Left lung (tissue), 4 donors: ENCODE measurements at regions not wholly inside any gene's neighbourhood (a gene's known extent, or its start where the extent isn't known, plus 50 kb on each side); places are given as distances from the start of the nearest gene placed in this dataset.

Experiments used
- ATAC-seq: fragments of 200-7000 bp; cut with Tn5 transposase; one replicate; pipeline ENCODE4 v1.9.1; 2020; ENCODE audit warnings: moderate library complexity
- DNase-seq, 4 donors: peaks; one replicate each; pipeline ENCODE4 v3.0.0-alpha.2; 2013 to 2020
- H3K27ac ChIP-seq, 2 donors: fragments of 200-600 bp; sonication (generic) in 1 of 2; one replicate each; pipeline versions ENCODE4 v1.5.0 to v1.8.0; 2020 to 2021
- H3K27me3 ChIP-seq, 2 donors: fragments of 200-600 bp; sonication (generic) in 1 of 2; one replicate each; pipeline versions ENCODE4 v1.5.0 to v1.8.0; 2020 to 2021
- H3K36me3 ChIP-seq, 2 donors: fragments of 200-600 bp; sonication (generic) in 1 of 2; one replicate each; pipeline versions ENCODE4 v1.5.0 to v1.8.0; 2020 to 2021
- H3K4me1 ChIP-seq, 2 donors: fragments of 200-600 bp; one replicate each; pipeline ENCODE4 v1.8.0; 2021
- H3K4me3 ChIP-seq, 2 donors: fragments of 200-600 bp; sonication (generic) in 1 of 2; one replicate each; pipeline versions ENCODE4 v1.5.0 to v1.8.0; 2020 to 2021; ENCODE audit warnings: mild to moderate bottlenecking in 1 of 2
- H3K9me3 ChIP-seq, 2 donors: fragments of 200-600 bp; sonication (generic) in 1 of 2; one replicate each; pipeline versions ENCODE4 v1.5.0 to v1.8.0; 2020 to 2021
- CTCF ChIP-seq, 2 donors: fragments of 200-600 bp; sonication (generic) in 1 of 2; IDR thresholded peaks; one replicate each; pipeline versions ENCODE4 v1.5.0 to v1.8.0; 2021; ENCODE audit warnings: antibody characterized with exemption in 2 of 2
- intact Hi-C, 2 donors: fragments of 100-400 bp; cut with DNase I; formaldehyde crosslinking; loops; one replicate each; pipeline versions ENCODE4 v1.11.2 to v1.14.2; 2022
- donor health status: DM: no; HTN: yes; CAD: no.
- donor health status: DM: no; HTN: no; CAD: no.

GRCh38 chr2:184026961-184027360 lies 571.4 kb upstream of the ZNF804A start:
- no peak for DNase-seq
- Histone ChIP-seq H3K4me3 (no peak overlapping the region), H3K27ac (no peak overlapping the region), H3K9me3 (no peaks in the 10 kb centered on the region), H3K4me1 (no peaks in the 10 kb centered on the region), H3K27me3 (no peaks in the 10 kb centered on the region), H3K36me3 (no peaks in the 10 kb centered on the region)
- intact Hi-C loops: no loop called here
- ATAC-seq: no peak
- TF ChIP-seq CTCF (IDR thresholded peaks at IDR 0.05): no peak

- ATAC-seq (no peak), DNase-seq (no peak)
- no peaks in the 10 kb centered on the region for H3K4me1 ChIP-seq
- H3K4me3 ChIP-seq: no peak overlapping the region
- no peaks in the 10 kb centered on the region for H3K36me3 ChIP-seq
- no peaks in the 10 kb centered on the region for H3K9me3 ChIP-seq
- intact Hi-C loops: no loop called here
- TF ChIP-seq CTCF (IDR thresholded peaks at IDR 0.05): no peak
- H3K27me3 ChIP-seq: no peaks in the 10 kb centered on the region
- H3K27ac ChIP-seq: no peak overlapping the region
Observed at GRCh38 chr2:184030245-184030644, 568.1 kb upstream of the ZNF804A start.

GRCh38 chr2:184030989-184031388 lies 567.3 kb upstream of the ZNF804A start:
- Histone ChIP-seq H3K4me1 (no peaks in the 10 kb centered on the region), H3K9me3 (no peaks in the 10 kb centered on the region), H3K36me3 (no peaks in the 10 kb centered on the region), H3K4me3 (no peak overlapping the region), H3K27me3 (no peaks in the 10 kb centered on the region), H3K27ac (no peak overlapping the region)
- intact Hi-C loops: no loop called here
- ATAC-seq: no peak
- TF ChIP-seq CTCF (IDR thresholded peaks at IDR 0.05): no peak
- DNase-seq: no peak

- H3K36me3 ChIP-seq: no peaks in the 10 kb centered on the region
- H3K27me3 ChIP-seq: no peaks in the 10 kb centered on the region
- DNase-seq: no peak
- ATAC-seq: no peak
- intact Hi-C loops: no loop called here
- H3K4me3 ChIP-seq: no peak overlapping the region
- no peak for TF ChIP-seq CTCF (IDR thresholded peaks at IDR 0.05)
- no peak overlapping the region for H3K27ac ChIP-seq
- no peaks in the 10 kb centered on the region for H3K4me1 ChIP-seq
- no peaks in the 10 kb centered on the region for H3K9me3 ChIP-seq
Observed at GRCh38 chr2:184031402-184032147, 566.8 kb upstream of the ZNF804A start.

DNA sequence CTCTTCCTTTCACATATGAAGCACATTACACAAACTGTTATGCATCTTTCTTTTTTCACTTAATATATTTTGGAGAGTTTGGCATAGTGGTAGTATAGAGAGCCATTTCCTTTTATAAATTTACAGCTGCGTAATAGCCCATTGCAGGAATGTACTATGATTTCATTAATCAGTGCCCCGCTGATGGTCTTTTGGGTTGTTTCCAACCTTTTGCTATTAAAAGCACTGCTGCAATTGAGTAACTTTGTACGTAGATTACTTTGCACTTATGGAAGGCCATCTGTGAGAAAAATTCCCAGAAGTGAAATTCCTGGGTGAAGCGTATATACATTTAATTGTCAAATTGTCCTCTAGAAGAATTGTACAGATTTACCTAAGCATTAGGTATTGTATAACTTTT lies 565.3 kb upstream of the ZNF804A start:
- intact Hi-C loops: no loop called here
- H3K27ac ChIP-seq: no peak overlapping the region
- no peak for TF ChIP-seq CTCF (IDR thresholded peaks at IDR 0.05)
- no peaks in the 10 kb centered on the region for H3K36me3 ChIP-seq
- H3K27me3 ChIP-seq: no peaks in the 10 kb centered on the region
- no peak for ATAC-seq
- H3K4me3 ChIP-seq: no peak overlapping the region
- peak in 2 of 4 donors; percentile 42 to 55 for DNase-seq
- no peaks in the 10 kb centered on the region for H3K9me3 ChIP-seq
- H3K4me1 ChIP-seq: no peaks in the 10 kb centered on the region
